ENCODE measurements at regions not wholly inside any gene's neighbourhood (a gene's known extent, or its start where the extent isn't known, plus 50 kb on each side); places are given as distances from the start of the nearest gene placed in this dataset.

DNA sequence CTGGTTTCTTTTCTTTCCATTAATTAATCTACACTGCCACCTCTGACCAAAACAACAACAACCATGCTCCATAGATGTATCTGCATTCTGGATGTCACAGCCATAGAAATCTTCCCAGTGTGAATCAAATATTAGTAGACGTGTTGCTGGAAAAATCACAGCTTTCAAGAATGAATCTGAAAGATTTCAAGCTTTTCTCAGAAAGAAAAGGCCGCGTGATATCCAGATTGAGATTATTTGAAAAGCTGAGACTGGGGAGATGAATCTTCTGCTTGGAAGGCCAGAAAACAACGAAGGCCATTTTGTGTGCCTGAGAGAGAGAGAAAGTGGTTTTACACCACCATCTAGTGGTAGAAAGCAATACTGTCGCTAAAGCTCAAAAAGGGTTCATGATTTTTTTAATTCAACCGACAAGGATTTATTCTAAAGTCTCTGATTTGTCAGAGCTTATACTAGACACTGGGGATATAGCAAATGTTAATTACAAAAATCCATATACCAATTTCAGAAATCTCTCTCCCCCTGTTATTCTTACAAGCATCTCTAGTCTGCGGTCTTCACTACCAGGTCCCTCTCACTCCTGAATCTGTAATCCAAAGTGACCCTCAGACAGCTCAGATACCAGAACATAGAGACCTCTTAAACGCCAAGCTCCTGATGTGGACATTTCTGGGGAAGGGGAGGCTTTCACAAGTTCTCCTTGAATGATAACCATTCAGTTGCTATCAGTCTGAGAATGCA is 87.5 kb upstream of the SGIP1 start:
- no peak overlapping the region for H2BK120ac ChIP-seq (replicated peaks; ENCODE audit: low read depth, low read length)
- no peak overlapping the region for H2BK12ac ChIP-seq (ENCODE audit: low read depth, low read length)
- H3K27me3 ChIP-seq (replicated peaks in 1 of 4; ENCODE audit: control insufficient read depth in 3 of 4, extremely low read depth in 1 of 4, insufficient read depth in 3 of 4, low read length in 3 of 4), result no peaks in the 10 kb centered on the region
- ChIA-PET POLR2A (ENCODE audit: partially characterized antibody) (no interaction called here), CTCF (ENCODE audit: partially characterized antibody) (interaction anchor here (0.6 to 6.8 kb wide), 56 partner anchors 10 to 754 kb away, joined by 3 to 273 read pairs (median 4); no protein-coding TSS in a partner anchor)
- no peak overlapping the region for H3K27ac ChIP-seq (ENCODE audit: low read depth, low read length)
- H3K4me1 ChIP-seq (replicated peaks in 1 of 4; ENCODE audit: control insufficient read depth in 3 of 4, insufficient read depth in 4 of 4, low read length in 3 of 4), result peaks cover 0 to 6% (median 0%) of the 10 kb centered on the region in 4 experiments; a peak in 3 of 7 replicates
- no peak overlapping the region for H3K18ac ChIP-seq (ENCODE audit: extremely low read depth, low read length)
- H3K79me2 ChIP-seq (ENCODE audit: control insufficient read depth in 1 of 2, insufficient read depth in 2 of 2, low read length in 2 of 2), result no peaks in the 10 kb centered on the region
- H2BK5ac ChIP-seq (ENCODE audit: low read depth, low read length), result no peak overlapping the region
- no peaks in the 10 kb centered on the region for H3K36me3 ChIP-seq (ENCODE audit: control insufficient read depth in 2 of 4, insufficient read depth in 4 of 4, low read length in 3 of 4)
- DNase-seq (ENCODE audit: low read depth in 1 of 2, low spot score in 2 of 2) (no peak), FAIRE-seq (peak; percentile 82)
- H3K4ac ChIP-seq (replicated peaks; ENCODE audit: insufficient read length, low read depth, low read length), result no peak overlapping the region
- H3K56ac ChIP-seq (replicated peaks; ENCODE audit: insufficient read length, low read depth, low read length), result no peak overlapping the region
- no peak overlapping the region for H3K23ac ChIP-seq (ENCODE audit: insufficient read length)
- peak overlapping the region; percentile 57 for H4K5ac ChIP-seq (ENCODE audit: insufficient read length, low read depth, low read length)
- no peaks in the 10 kb centered on the region for H3K79me1 ChIP-seq (ENCODE audit: low read depth, low read length)
- no peak overlapping the region for H4K91ac ChIP-seq (replicated peaks; ENCODE audit: insufficient read length, low read length)
- no peak overlapping the region for H2BK20ac ChIP-seq (ENCODE audit: low read length)
- no peak overlapping the region for H3K9ac ChIP-seq (replicated peaks in 1 of 4; ENCODE audit: extremely low read depth in 1 of 4, low read depth in 3 of 4, low read length in 3 of 4)
- no peak overlapping the region for H4K8ac ChIP-seq (ENCODE audit: extremely low read depth, insufficient read depth, low read length)
- H2BK15ac ChIP-seq (ENCODE audit: low read length), result no peak overlapping the region
- no peaks in the 10 kb centered on the region for H3K23me2 ChIP-seq (ENCODE audit: low read depth, low read length)
- H3K14ac ChIP-seq (ENCODE audit: insufficient read length), result no peak overlapping the region
- no peak overlapping the region; a peak in 1 of 4 replicates for H3K4me2 ChIP-seq (ENCODE audit: insufficient read depth in 1 of 2, low read depth in 2 of 2, low read length in 2 of 2)
- WGBS, 2 experiments (ENCODE audit: extremely low coverage in 1 of 2, insufficient coverage in 1 of 2, insufficient read length in 1 of 2, insufficient replicate concordance in 2 of 2, low coverage in 1 of 2, low lambda C conversion rate in 2 of 2, missing lambda C conversion rate in 1 of 2), result 23% methylated on average over 8 of the region's 8 CpGs; no CpG with 5 or more reads in 1 of the 2 experiments
- no peaks in the 10 kb centered on the region for H4K20me1 ChIP-seq (replicated peaks in 1 of 2; ENCODE audit: control insufficient read depth in 1 of 2, insufficient read depth in 2 of 2, low read length in 2 of 2)
- H3K4me3 ChIP-seq (ENCODE audit: extremely low read depth in 1 of 4, insufficient read depth in 2 of 4, low read depth in 3 of 4, low read length in 4 of 4), result peak overlapping the region in 1 of 4 experiments; percentile 9; a peak in 1 of 8 replicates
- 0 out of 2 replicates have a peak overlapping the region, but pooled peaks have one; percentile 3 for H2AFZ ChIP-seq (ENCODE audit: low read length)
- H3K9me3 ChIP-seq (ENCODE audit: insufficient read depth in 2 of 2, low read depth in 1 of 2, low read length in 1 of 2), result no peaks in the 10 kb centered on the region
- no peak overlapping the region for H2AK5ac ChIP-seq (ENCODE audit: low read depth, low read length)
- TF ChIP-seq SUZ12 (IDR thresholded peaks at IDR 0.05; ENCODE audit: low read length) (no peak), HDAC2 (IDR thresholded peaks at IDR 0.05; ENCODE audit: borderline replicate concordance in 1 of 2, low read depth in 2 of 2, low read length in 2 of 2) (no peak), CBX8 (IDR thresholded peaks at IDR 0.05; ENCODE audit: borderline replicate concordance, low read depth, low read length) (no peak), TAF1 (IDR thresholded peaks at IDR 0.05; ENCODE audit: low read depth, low read length) (no peak), KDM4A (IDR thresholded peaks at IDR 0.05; ENCODE audit: low read depth, low read length, severe bottlenecking) (no peak), TAF7 (optimal IDR thresholded peaks at IDR 0.05; ENCODE audit: borderline replicate concordance, low read depth, low read length) (no peak), SIRT6 (IDR thresholded peaks at IDR 0.05; ENCODE audit: low read length) (no peak), EGR1 (IDR thresholded peaks at IDR 0.05; ENCODE audit: borderline replicate concordance, low read depth, low read length) (no peak), RAD21 (IDR thresholded peaks at IDR 0.05 in 1 of 2, conservative IDR thresholded peaks at IDR 0.05 in 1 of 2; ENCODE audit: low read depth in 2 of 2, low read length in 2 of 2) (peak; percentile 93 to 95)
- TF ChIP-seq, protein P1, sequence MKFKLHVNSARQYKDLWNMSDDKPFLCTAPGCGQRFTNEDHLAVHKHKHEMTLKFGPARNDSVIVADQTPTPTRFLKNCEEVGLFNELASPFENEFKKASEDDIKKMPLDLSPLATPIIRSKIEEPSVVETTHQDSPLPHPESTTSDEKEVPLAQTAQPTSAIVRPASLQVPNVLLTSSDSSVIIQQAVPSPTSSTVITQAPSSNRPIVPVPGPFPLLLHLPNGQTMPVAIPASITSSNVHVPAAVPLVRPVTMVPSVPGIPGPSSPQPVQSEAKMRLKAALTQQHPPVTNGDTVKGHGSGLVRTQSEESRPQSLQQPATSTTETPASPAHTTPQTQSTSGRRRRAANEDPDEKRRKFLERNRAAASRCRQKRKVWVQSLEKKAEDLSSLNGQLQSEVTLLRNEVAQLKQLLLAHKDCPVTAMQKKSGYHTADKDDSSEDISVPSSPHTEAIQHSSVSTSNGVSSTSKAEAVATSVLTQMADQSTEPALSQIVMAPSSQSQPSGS (IDR thresholded peaks at IDR 0.05; ENCODE audit: low read length), result no peak

Data from H1 (cell line).